Fibroblast of lung (primary cell): ENCODE measurements at regions not wholly inside any gene's neighbourhood (a gene's known extent, or its start where the extent isn't known, plus 50 kb on each side); places are given as distances from the start of the nearest gene placed in this dataset.

ENCODE experiments used
- DNase-seq, 2 donors: peaks; one replicate each; pipeline versions ENCODE4 v3.0.0 to v3.0.0-alpha.2; 2010; ENCODE audit warnings: low read depth in 2 of 2
- H2AFZ ChIP-seq: 2 replicates; pipeline ENCODE4 v1.5.1; 2012; ENCODE audit warnings: low read length, control low read depth, inconsistent platforms
- H3K27ac ChIP-seq: 2 replicates; pipeline ENCODE4 v1.5.1; 2011; ENCODE audit warnings: low read length, control low read depth; ENCODE audit not compliant: insufficient read depth
- H3K27me3 ChIP-seq: 2 replicates; pipeline ENCODE4 v1.5.1; 2011; ENCODE audit warnings: mild to moderate bottlenecking, low read length; ENCODE audit not compliant: control insufficient read depth, insufficient read depth
- H3K36me3 ChIP-seq: 2 replicates; pipeline ENCODE4 v1.5.1; 2011; ENCODE audit warnings: low read length; ENCODE audit not compliant: control insufficient read depth, insufficient read depth
- H3K4me1 ChIP-seq: 2 replicates; pipeline ENCODE4 v1.5.1; 2011; ENCODE audit warnings: low read length; ENCODE audit not compliant: control insufficient read depth, insufficient read depth; ENCODE audit errors: extremely low read depth
- H3K4me2 ChIP-seq: 2 replicates; pipeline ENCODE4 v1.5.1; 2011; ENCODE audit warnings: low read length, control low read depth; ENCODE audit not compliant: insufficient read depth; ENCODE audit errors: extremely low read depth
- H3K4me3 ChIP-seq, 4 experiments: fragments of 200-600 bp in 1 of 4; sonication (generic) in 1 of 4; replicated peaks in 1 of 4; 2 replicates each; pipeline ENCODE4 v1.5.1; 2011 to 2016; ENCODE audit warnings: low read length in 4 of 4, low read depth in 3 of 4, mild to moderate bottlenecking in 3 of 4, control low read depth in 2 of 4, inconsistent platforms in 1 of 4, mixed read lengths in 1 of 4; ENCODE audit not compliant: insufficient read depth in 1 of 4; ENCODE audit errors: control extremely low read depth in 1 of 4
- H3K79me2 ChIP-seq: 2 replicates; pipeline ENCODE4 v1.5.1; 2012; ENCODE audit warnings: mild to moderate bottlenecking, low read length, inconsistent platforms; ENCODE audit not compliant: control insufficient read depth, insufficient read depth
- H3K9ac ChIP-seq: 2 replicates; pipeline ENCODE4 v1.5.1; 2011; ENCODE audit warnings: mild to moderate bottlenecking, low read length, control low read depth; ENCODE audit not compliant: insufficient read depth
- H3K9me3 ChIP-seq: 2 replicates; pipeline ENCODE4 v1.5.1; 2012; ENCODE audit warnings: low read depth, low read length; ENCODE audit not compliant: control insufficient read depth, insufficient read depth
- H4K20me1 ChIP-seq: 2 replicates; pipeline ENCODE4 v1.5.1; 2011; ENCODE audit warnings: low read length; ENCODE audit not compliant: control insufficient read depth, insufficient read depth; ENCODE audit errors: extremely low read depth
- CTCF ChIP-seq, 2 donors: IDR thresholded peaks in 1 of 2; conservative IDR thresholded peaks in 1 of 2; 1 replicate in 1 of 2; 2 replicates in 1 of 2; pipeline ENCODE4 v1.5.1; 2011 to 2012; ENCODE audit warnings: low read length in 2 of 2, control low read depth in 1 of 2, inconsistent platforms in 1 of 2, low read depth in 1 of 2, mild to moderate bottlenecking in 1 of 2
- EZH2 ChIP-seq: IDR thresholded peaks from 2 replicates; pipeline ENCODE4 v1.5.1; 2012; ENCODE audit warnings: low read length, control low read depth, mild to moderate bottlenecking; ENCODE audit errors: missing control alignments

- H4K20me1 ChIP-seq: no peaks in the 10 kb centered on the region
- DNase-seq: no peak
Measured at GRCh38 chr19:13615890-13616289, 109.6 kb upstream of the CACNA1A start.

GRCh38 chr19:13613447-13613846 lies 107.2 kb upstream of the CACNA1A start:
- no peaks in the 10 kb centered on the region for H3K4me1 ChIP-seq
- DNase-seq: no peak
- no peak for TF ChIP-seq CTCF (conservative IDR thresholded peaks at IDR 0.05 in 1 of 2, IDR thresholded peaks at IDR 0.05 in 1 of 2; ENCODE audit: low read depth in 1 of 2, low read length in 2 of 2)
- H3K4me2 ChIP-seq: no peak overlapping the region
- H3K4me3 ChIP-seq: no peak overlapping the region
- H3K79me2 ChIP-seq: no peaks in the 10 kb centered on the region
- H3K36me3 ChIP-seq: no peaks in the 10 kb centered on the region
- no peak overlapping the region for H3K9ac ChIP-seq
- no peaks in the 10 kb centered on the region for H3K9me3 ChIP-seq
- no peak overlapping the region for H2AFZ ChIP-seq
- H4K20me1 ChIP-seq: no peaks in the 10 kb centered on the region
- peaks cover 2% of the 10 kb centered on the region for H3K27me3 ChIP-seq
- H3K27ac ChIP-seq: no peak overlapping the region

More at GRCh38 chr19:13615890-13616289, 109.6 kb upstream of the CACNA1A start:
- no peak overlapping the region for H3K27ac ChIP-seq
- H3K36me3 ChIP-seq: no peaks in the 10 kb centered on the region
- no peaks in the 10 kb centered on the region for H3K79me2 ChIP-seq
- H3K27me3 ChIP-seq: peaks cover 2% of the 10 kb centered on the region
- no peak overlapping the region for H3K4me2 ChIP-seq
- no peak for TF ChIP-seq EZH2
- TF ChIP-seq CTCF (conservative IDR thresholded peaks at IDR 0.05 in 1 of 2, IDR thresholded peaks at IDR 0.05 in 1 of 2; ENCODE audit: low read depth in 1 of 2, low read length in 2 of 2): no peak
- H3K4me3 ChIP-seq: no peak overlapping the region
- no peak overlapping the region for H3K9ac ChIP-seq
- H2AFZ ChIP-seq: no peak overlapping the region
- H3K4me1 ChIP-seq: no peaks in the 10 kb centered on the region
- no peaks in the 10 kb centered on the region for H3K9me3 ChIP-seq

DNA sequence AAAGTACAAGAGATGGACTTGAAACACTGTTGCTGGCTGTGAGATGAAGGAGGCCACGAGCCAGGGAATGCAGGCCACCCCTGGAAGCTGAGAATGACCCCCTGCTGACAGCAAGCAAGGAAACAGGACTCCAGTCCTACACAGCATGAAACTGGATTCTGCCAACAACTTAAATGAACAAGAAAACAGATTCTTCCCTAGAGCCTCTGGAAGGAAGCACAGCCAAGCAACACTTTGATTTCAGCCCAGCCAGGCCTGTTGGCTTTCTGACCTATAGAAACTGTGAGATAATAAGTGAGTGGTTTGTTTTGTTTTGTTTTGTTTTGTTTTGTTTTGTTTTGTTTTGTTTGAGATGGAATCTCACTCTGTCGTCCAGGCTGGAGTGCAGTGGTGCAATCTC lies 105.3 kb upstream of the CACNA1A start:
- no peak overlapping the region for H3K4me3 ChIP-seq
- H2AFZ ChIP-seq: no peak overlapping the region
- no peaks in the 10 kb centered on the region for H3K27me3 ChIP-seq
- TF ChIP-seq CTCF (conservative IDR thresholded peaks at IDR 0.05 in 1 of 2, IDR thresholded peaks at IDR 0.05 in 1 of 2; ENCODE audit: low read depth in 1 of 2, low read length in 2 of 2): no peak
- no peak for TF ChIP-seq EZH2
- no peaks in the 10 kb centered on the region for H3K9me3 ChIP-seq
- H3K79me2 ChIP-seq: no peaks in the 10 kb centered on the region
- H3K27ac ChIP-seq: no peak overlapping the region
- DNase-seq: no peak
- H4K20me1 ChIP-seq: no peaks in the 10 kb centered on the region
- H3K4me2 ChIP-seq: no peak overlapping the region
- no peaks in the 10 kb centered on the region for H3K36me3 ChIP-seq
- H3K9ac ChIP-seq: no peak overlapping the region
- H3K4me1 ChIP-seq: no peaks in the 10 kb centered on the region
